Peyer's patch (tissue), 4 donors: ENCODE measurements at regions not wholly inside any gene's neighbourhood (a gene's known extent, or its start where the extent isn't known, plus 50 kb on each side); places are given as distances from the start of the nearest gene placed in this dataset.

Source experiments
- DNase-seq, 3 donors: peaks; one replicate each; pipeline ENCODE4 v3.0.0-alpha.2; 2017 to 2019
- H3K27ac ChIP-seq, 4 donors: fragments of 200-600 bp; sonication (generic); one replicate each; pipeline ENCODE4 v1.5.1; 2016 to 2019
- H3K27me3 ChIP-seq, 2 donors: fragments of 200-600 bp; sonication (generic); one replicate each; pipeline ENCODE4 v1.5.1; 2019
- H3K36me3 ChIP-seq, 3 donors: fragments of 200-600 bp; sonication (generic); one replicate each; pipeline ENCODE4 v1.5.1; 2016 to 2019
- H3K4me1 ChIP-seq, 4 donors: fragments of 200-600 bp; sonication (generic); one replicate each; pipeline ENCODE4 v1.5.1; 2016 to 2019
- H3K4me3 ChIP-seq, 4 donors: fragments of 200-600 bp; sonication (generic); 1 replicate in 3 of 4; 2 replicates in 1 of 4; pipeline ENCODE4 v1.5.1; 2016 to 2019; ENCODE audit warnings: mild to moderate bottlenecking in 1 of 4
- H3K9me3 ChIP-seq, 4 donors: fragments of 200-600 bp; sonication (generic); one replicate each; pipeline ENCODE4 v1.5.1; 2016 to 2019; ENCODE audit warnings: mild to moderate bottlenecking in 1 of 4
- CTCF ChIP-seq, 6 experiments: fragments of 450-650 bp in 4 of 6; fragments of 200-600 bp in 2 of 6; sonication (generic) in 1 of 6; IDR thresholded peaks; one replicate each; pipeline ENCODE4 v1.5.1; 2017 to 2019; ENCODE audit warnings: antibody characterized with exemption in 6 of 6, mild to moderate bottlenecking in 3 of 6, moderate library complexity in 1 of 6
- POLR2A ChIP-seq, 2 donors: fragments of 450-650 bp; IDR thresholded peaks; one replicate each; pipeline ENCODE4 v1.5.1; 2017; ENCODE audit warnings: antibody characterized with exemption in 2 of 2, mild to moderate bottlenecking in 2 of 2, moderate library complexity in 2 of 2

- Histone ChIP-seq H3K27ac (no peak overlapping the region), H3K4me1 (no peaks in the 10 kb centered on the region), H3K27me3 (no peaks in the 10 kb centered on the region), H3K4me3 (no peak overlapping the region), H3K9me3 (no peaks in the 10 kb centered on the region), H3K36me3 (no peaks in the 10 kb centered on the region)
- no peak for TF ChIP-seq CTCF (IDR thresholded peaks at IDR 0.05)
- TF ChIP-seq POLR2A (IDR thresholded peaks at IDR 0.05): no peak
- DNase-seq: peak in 1 of 3 donors; percentile 80
Measured at GRCh38 chr12:13817131-13817530, 164.3 kb downstream of the GRIN2B start.

- Histone ChIP-seq H3K27ac (no peak overlapping the region), H3K36me3 (no peaks in the 10 kb centered on the region), H3K9me3 (no peaks in the 10 kb centered on the region), H3K27me3 (no peaks in the 10 kb centered on the region), H3K4me3 (no peak overlapping the region), H3K4me1 (no peaks in the 10 kb centered on the region)
- TF ChIP-seq CTCF (IDR thresholded peaks at IDR 0.05): no peak
- no peak for TF ChIP-seq POLR2A (IDR thresholded peaks at IDR 0.05)
- no peak for DNase-seq
Measured at GRCh38 chr12:13816394-13816793, 165.0 kb downstream of the GRIN2B start.

GRCh38 chr12:13812168-13812567 is 169.2 kb downstream of the GRIN2B start:
- DNase-seq: no peak
- Histone ChIP-seq H3K4me3 (no peak overlapping the region), H3K4me1 (no peaks in the 10 kb centered on the region), H3K27ac (no peak overlapping the region), H3K9me3 (no peaks in the 10 kb centered on the region), H3K36me3 (no peaks in the 10 kb centered on the region), H3K27me3 (no peaks in the 10 kb centered on the region)
- TF ChIP-seq POLR2A (IDR thresholded peaks at IDR 0.05): no peak
- TF ChIP-seq CTCF (IDR thresholded peaks at IDR 0.05): no peak

- H3K4me3 ChIP-seq: no peak overlapping the region
- no peak for DNase-seq
- H3K4me1 ChIP-seq: no peaks in the 10 kb centered on the region
- H3K9me3 ChIP-seq: no peaks in the 10 kb centered on the region
- H3K36me3 ChIP-seq: no peaks in the 10 kb centered on the region
- H3K27ac ChIP-seq: no peak overlapping the region
- TF ChIP-seq CTCF (IDR thresholded peaks at IDR 0.05) (no peak), POLR2A (IDR thresholded peaks at IDR 0.05) (no peak)
- H3K27me3 ChIP-seq: no peaks in the 10 kb centered on the region
Measured at GRCh38 chr12:13811061-13811460, 170.3 kb downstream of the GRIN2B start.

- TF ChIP-seq POLR2A (IDR thresholded peaks at IDR 0.05) (no peak), CTCF (IDR thresholded peaks at IDR 0.05) (no peak)
- Histone ChIP-seq H3K36me3 (no peaks in the 10 kb centered on the region), H3K27ac (no peak overlapping the region), H3K9me3 (no peaks in the 10 kb centered on the region), H3K4me1 (no peaks in the 10 kb centered on the region), H3K4me3 (no peak overlapping the region), H3K27me3 (no peaks in the 10 kb centered on the region)
- DNase-seq: no peak
Measured at GRCh38 chr12:13805041-13805440, 176.4 kb downstream of the GRIN2B start.

- Histone ChIP-seq H3K4me1 (no peaks in the 10 kb centered on the region), H3K36me3 (no peaks in the 10 kb centered on the region), H3K27ac (no peak overlapping the region), H3K4me3 (no peak overlapping the region), H3K27me3 (no peaks in the 10 kb centered on the region), H3K9me3 (no peaks in the 10 kb centered on the region)
- TF ChIP-seq POLR2A (IDR thresholded peaks at IDR 0.05): no peak
- no peak for TF ChIP-seq CTCF (IDR thresholded peaks at IDR 0.05)
- no peak for DNase-seq
Measured at GRCh38 chr12:13801543-13801942, 179.9 kb downstream of the GRIN2B start.
